ENCODE measurements at regions not wholly inside any gene's neighbourhood (a gene's known extent, or its start where the extent isn't known, plus 50 kb on each side); places are given as distances from the start of the nearest gene placed in this dataset.

GRCh38 chr10:29845166-29845565 is 210.4 kb upstream of the SVIL start (continued):
- TF ChIP-seq ATF6 (CRISPR knock-in tag; IDR thresholded peaks at IDR 0.05) (no peak), TRIM24 (IDR thresholded peaks at IDR 0.05) (no peak)

- TF ChIP-seq HNRNPK (IDR thresholded peaks at IDR 0.05; ENCODE audit: low read depth, low read length, poor library complexity, severe bottlenecking) (no peak), SAFB (IDR thresholded peaks at IDR 0.05; ENCODE audit: borderline replicate concordance, low read depth, low read length) (no peak), STAT5B (CRISPR knock-in tag; IDR thresholded peaks at IDR 0.05) (no peak), PHF20 (IDR thresholded peaks at IDR 0.05; ENCODE audit: partially characterized antibody) (no peak), CHCHD3 (CRISPR knock-in tag; IDR thresholded peaks at IDR 0.05) (no peak), ZBED1 (IDR thresholded peaks at IDR 0.05) (no peak), ZNF12 (CRISPR knock-in tag; IDR thresholded peaks at IDR 0.05) (no peak), SNIP1 (IDR thresholded peaks at IDR 0.05; ENCODE audit: low read depth) (no peak), MECOM (CRISPR knock-in tag; IDR thresholded peaks at IDR 0.05) (no peak), MBD2 (IDR thresholded peaks at IDR 0.05; ENCODE audit: borderline replicate concordance, low read depth) (no peak), SRSF7 (optimal IDR thresholded peaks at IDR 0.05; ENCODE audit: low read depth, low read length) (no peak), ZC3H8 (IDR thresholded peaks at IDR 0.05) (no peak), ZFP1 (CRISPR knock-in tag; IDR thresholded peaks at IDR 0.05) (no peak), ZNF436 (CRISPR knock-in tag; IDR thresholded peaks at IDR 0.05) (no peak), KAT8 (IDR thresholded peaks at IDR 0.05; ENCODE audit: low read depth) (no peak), TFAP4 (CRISPR knock-in tag; IDR thresholded peaks at IDR 0.05; ENCODE audit: borderline replicate concordance) (no peak), FOXO4 (CRISPR knock-in tag; IDR thresholded peaks at IDR 0.05) (no peak), ELF2 (CRISPR knock-in tag; IDR thresholded peaks at IDR 0.05) (no peak), ZNF444 (CRISPR knock-in tag; IDR thresholded peaks at IDR 0.05) (no peak)
- Histone ChIP-seq H3K4me2 (ENCODE audit: insufficient read depth, low read length) (no peak overlapping the region), H3K36me3 (ENCODE audit: control insufficient read depth, insufficient read depth, low read length) (no peaks in the 10 kb centered on the region), H3K27ac (ENCODE audit: extremely low read depth, low read depth, low read length) (no peak overlapping the region), H3K9me3 (replicated peaks; ENCODE audit: control insufficient read depth, insufficient read depth, low read depth, low read length) (no peaks in the 10 kb centered on the region), H3K4me3 (no peak overlapping the region), H3K4me1 (replicated peaks in 1 of 2; ENCODE audit: control insufficient read depth in 2 of 2, insufficient read depth in 2 of 2, low read length in 2 of 2) (no peaks in the 10 kb centered on the region), H3K27me3 (ENCODE audit: control insufficient read depth in 2 of 2, insufficient read depth in 2 of 2, low read length in 2 of 2) (peaks cover 0 to 32% of the 10 kb centered on the region in 2 experiments; a peak in 3 of 5 replicates), H4K20me1 (replicated peaks; ENCODE audit: control insufficient read depth, insufficient read depth, low read length) (0 out of 2 replicates have a peak, but pooled peaks cover 3% of the 10 kb centered on the region), H3K9me1 (ENCODE audit: control insufficient read depth, insufficient read depth, low read length) (no peaks in the 10 kb centered on the region), H3K9ac (ENCODE audit: insufficient read depth in 1 of 2, low read depth in 2 of 2, low read length in 2 of 2) (no peak overlapping the region), H3K79me2 (ENCODE audit: control insufficient read depth, insufficient read depth, low read length) (no peaks in the 10 kb centered on the region), H2AFZ (ENCODE audit: low read depth, low read length) (no peak overlapping the region)
- BruUV-seq (replicated peaks): no TSS peak
- ATAC-seq (no peak), DNase-seq (ENCODE audit: extremely low read depth in 1 of 4, low spot score in 3 of 4) (no peak), FAIRE-seq (no peak)
- in situ Hi-C loops (cut with MboI) (no loop called here), intact Hi-C loops (cut with micrococcal nuclease) (no loop called here)
- WGBS (ENCODE audit: insufficient coverage, low coverage, missing lambda C conversion rate): 0% methylated on average over 5 of the region's 5 CpGs
- POLR2A ChIA-PET: interaction anchor here (0.6 kb wide), 1 partner anchor 24 kb away, joined by 3 read pairs; no protein-coding TSS in a partner anchor
- CTCF ChIA-PET (ENCODE audit: low intra/inter-chr PET ratio): no interaction called here
These were observed 208.4 kb upstream of the SVIL start for GRCh38 chr10:29843143-29843542.

All from K562 (cell line).